K562 (cell line): ENCODE measurements at regions not wholly inside any gene's neighbourhood (a gene's known extent, or its start where the extent isn't known, plus 50 kb on each side); places are given as distances from the start of the nearest gene placed in this dataset.

Experiments
- EZH2 ChIP-seq: IDR thresholded peaks from 2 replicates; pipeline ENCODE4 v1.6.1; 2012; ENCODE audit warnings: low read depth, mild to moderate bottlenecking, inconsistent platforms, low read length, borderline replicate concordance
- HMGXB4 ChIP-seq: sonication (generic); formaldehyde crosslinking; IDR thresholded peaks from 2 replicates; pipeline ENCODE4 v1.8.1; 2023; ENCODE audit warnings: mild to moderate bottlenecking, missing genetic modification reagents
- HNRNPK ChIP-seq: fragments of 200-400 bp; formaldehyde crosslinking; IDR thresholded peaks from one replicate; pipeline ENCODE4 v1.6.1; 2018; ENCODE audit warnings: mild to moderate bottlenecking, low read depth, low read length; ENCODE audit not compliant: poor library complexity, severe bottlenecking
- IFI16 ChIP-seq: fragments of 250-450 bp; sonication (Bioruptor Pico); IDR thresholded peaks from 2 replicates; pipeline ENCODE4 v2.1.2; 2022; ENCODE audit warnings: mild to moderate bottlenecking, inconsistent platforms
- IRF1 ChIP-seq: sonication (generic); formaldehyde crosslinking; IDR thresholded peaks from 2 replicates; pipeline ENCODE4 v1.8.0; 2022; ENCODE audit warnings: missing genetic modification reagents, mild to moderate bottlenecking, borderline replicate concordance
- NUFIP1 ChIP-seq: fragments of 450-650 bp; IDR thresholded peaks from 2 replicates; pipeline ENCODE4 v1.6.1; 2018; ENCODE audit not compliant: partially characterized antibody
- POLR2AphosphoS5 ChIP-seq: IDR thresholded peaks from 2 replicates; pipeline ENCODE4 v1.6.1; 2011; ENCODE audit warnings: mild to moderate bottlenecking, low read depth, low read length, moderate library complexity; ENCODE audit not compliant: control insufficient read depth, insufficient read depth
- PTTG1 ChIP-seq: fragments of 450-650 bp; IDR thresholded peaks from 2 replicates; pipeline ENCODE4 v1.6.1; 2016; ENCODE audit warnings: low read depth, mild to moderate bottlenecking, missing genetic modification characterization, missing compliant biosample characterization
- RCOR1 ChIP-seq, 2 experiments: IDR thresholded peaks; 2 replicates each; pipeline ENCODE4 v1.6.1; 2012; ENCODE audit warnings: low read depth in 2 of 2, low read length in 2 of 2, borderline replicate concordance in 1 of 2, improper control_type of control experiment in 1 of 2
- RFX5 ChIP-seq: IDR thresholded peaks from 2 replicates; pipeline ENCODE4 v1.6.1; 2011; ENCODE audit warnings: low read depth, mild to moderate bottlenecking, improper control_type of control experiment, low read length
- RFX7 ChIP-seq: fragments of 250-450 bp; sonication (Bioruptor Pico); IDR thresholded peaks from 2 replicates; pipeline ENCODE4 v1.5.1; 2021; ENCODE audit warnings: mild to moderate bottlenecking
- RNF2 ChIP-seq: sonication (generic); IDR thresholded peaks from 2 replicates; pipeline ENCODE4 v1.6.1; 2016
- ZNF23 ChIP-seq: fragments of 250-450 bp; sonication (Bioruptor Pico); IDR thresholded peaks from 2 replicates; pipeline ENCODE4 v1.4.0; 2020; ENCODE audit warnings: mild to moderate bottlenecking
- TF ChIP-seq, protein P1 (sequence below), 3 experiments: IDR thresholded peaks in 2 of 3; conservative IDR thresholded peaks in 1 of 3; 2 replicates each; pipeline ENCODE4 v1.5.1; 2011 to 2012; ENCODE audit warnings: low read length in 3 of 3, mild to moderate bottlenecking in 3 of 3, control low read depth in 2 of 3, improper control_type of control experiment in 1 of 3, inconsistent platforms in 1 of 3, low read depth in 1 of 3, mixed read lengths in 1 of 3, moderate library complexity in 1 of 3; ENCODE audit not compliant: insufficient read depth in 2 of 3

GRCh38 chr12:23464241-23464812 lies 485.1 kb downstream of the SOX5 start:
- TF ChIP-seq IRF1 (CRISPR knock-in tag) (no peak), EZH2 (no peak), RFX7 (CRISPR knock-in tag) (no peak), IFI16 (CRISPR knock-in tag) (no peak), HMGXB4 (no peak), RNF2 (no peak), PTTG1 (no peak), ZNF23 (CRISPR knock-in tag) (no peak), RFX5 (no peak), RCOR1 (IDR thresholded peaks at IDR 0.05; ENCODE audit: borderline replicate concordance in 1 of 2, low read depth in 2 of 2, low read length in 2 of 2) (no peak), HNRNPK (no peak), NUFIP1 (no peak), POLR2AphosphoS5 (no peak)
- TF ChIP-seq, protein P1, sequence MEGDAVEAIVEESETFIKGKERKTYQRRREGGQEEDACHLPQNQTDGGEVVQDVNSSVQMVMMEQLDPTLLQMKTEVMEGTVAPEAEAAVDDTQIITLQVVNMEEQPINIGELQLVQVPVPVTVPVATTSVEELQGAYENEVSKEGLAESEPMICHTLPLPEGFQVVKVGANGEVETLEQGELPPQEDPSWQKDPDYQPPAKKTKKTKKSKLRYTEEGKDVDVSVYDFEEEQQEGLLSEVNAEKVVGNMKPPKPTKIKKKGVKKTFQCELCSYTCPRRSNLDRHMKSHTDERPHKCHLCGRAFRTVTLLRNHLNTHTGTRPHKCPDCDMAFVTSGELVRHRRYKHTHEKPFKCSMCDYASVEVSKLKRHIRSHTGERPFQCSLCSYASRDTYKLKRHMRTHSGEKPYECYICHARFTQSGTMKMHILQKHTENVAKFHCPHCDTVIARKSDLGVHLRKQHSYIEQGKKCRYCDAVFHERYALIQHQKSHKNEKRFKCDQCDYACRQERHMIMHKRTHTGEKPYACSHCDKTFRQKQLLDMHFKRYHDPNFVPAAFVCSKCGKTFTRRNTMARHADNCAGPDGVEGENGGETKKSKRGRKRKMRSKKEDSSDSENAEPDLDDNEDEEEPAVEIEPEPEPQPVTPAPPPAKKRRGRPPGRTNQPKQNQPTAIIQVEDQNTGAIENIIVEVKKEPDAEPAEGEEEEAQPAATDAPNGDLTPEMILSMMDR (IDR thresholded peaks at IDR 0.05 in 2 of 3, conservative IDR thresholded peaks at IDR 0.05 in 1 of 3; ENCODE audit: insufficient read depth in 2 of 3, low read depth in 1 of 3, low read length in 3 of 3): no peak
